Motor neuron (in vitro differentiated cells): ENCODE measurements at regions not wholly inside any gene's neighbourhood (a gene's known extent, or its start where the extent isn't known, plus 50 kb on each side); places are given as distances from the start of the nearest gene placed in this dataset.

Source experiments
- ATAC-seq, 8 experiments: fragments of 200-7000 bp; cut with Tn5 transposase; replicated peaks in 6 of 8; 2 replicates each; pipeline ENCODE4 v1.8.0; 2021; ENCODE audit warnings: mild to moderate bottlenecking in 8 of 8, moderate library complexity in 8 of 8
- H3K27ac ChIP-seq, 2 donors: fragments of 250-450 bp; sonication (Bioruptor Pico); 2 replicates each; pipeline ENCODE4 v1.9.0; 2021; ENCODE audit warnings: antibody characterized with exemption in 2 of 2, mild to moderate bottlenecking in 2 of 2, moderate library complexity in 1 of 2
- H3K4me1 ChIP-seq, 2 donors: fragments of 250-450 bp; sonication (Bioruptor Pico); replicated peaks in 1 of 2; 2 replicates each; pipeline ENCODE4 v1.6.1; 2021; ENCODE audit warnings: antibody characterized with exemption in 2 of 2, mild to moderate bottlenecking in 2 of 2, moderate library complexity in 1 of 2
- H3K4me3 ChIP-seq, 5 donors: fragments of 250-450 bp; sonication (Bioruptor Pico); 2 replicates each; pipeline ENCODE4 v1.9.0; 2021; ENCODE audit warnings: antibody characterized with exemption in 5 of 5, mild to moderate bottlenecking in 5 of 5, moderate library complexity in 4 of 5
- WGBS, 10 experiments: fragments of 450-650 bp; shearing (Covaris generic); methylation state at CpG; one replicate each; pipeline ENCODE4 v1.0.0; 2022; 5-methylcytosine and 5-hydroxymethylcytosine counted together
- in situ Hi-C, 9 experiments: fragments of 400-800 bp; cut with MboI; loops; one replicate each; pipeline ENCODE4 v1.15.0; 2021; ENCODE audit warnings: low sequenced_read_pairs in 9 of 9, low pct_unique_long_range_greater_than_20kb in 2 of 9; ENCODE audit not compliant: unreplicated experiment in 9 of 9

DNA sequence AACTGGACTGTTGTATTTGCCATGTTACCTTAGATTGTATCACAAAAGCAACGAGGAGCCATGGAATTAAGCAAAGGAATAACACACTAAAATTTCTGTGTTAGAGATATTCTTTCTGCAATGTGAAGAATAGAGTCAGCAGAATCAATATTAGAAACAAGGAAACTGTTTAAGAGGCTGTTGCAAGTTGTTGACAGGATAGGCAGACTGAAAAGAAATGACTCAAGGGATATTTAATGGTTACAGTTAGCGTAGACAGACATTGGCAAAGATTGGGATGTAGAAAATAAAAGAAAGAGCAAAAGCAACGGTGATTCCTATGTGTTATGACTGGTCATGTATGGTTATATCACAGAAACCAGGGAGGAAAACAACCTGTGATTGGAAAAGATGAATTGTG, 299.0 kb upstream of the PPFIA2 start:
- WGBS, 10 experiments, result 0 to 70% (median 44%) methylated on average over 1 to 3 of the region's 3 CpGs
- ATAC-seq, result no peak
- Histone ChIP-seq H3K4me1 (no peaks in the 10 kb centered on the region), H3K4me3 (no peak overlapping the region), H3K27ac (no peak overlapping the region)
- in situ Hi-C loops, result no loop called here

GRCh38 chr12:82057770-82058169, 298.6 kb upstream of the PPFIA2 start:
- no peak overlapping the region for H3K4me3 ChIP-seq
- H3K4me1 ChIP-seq, result no peaks in the 10 kb centered on the region
- WGBS, 10 experiments, result 0 to 100% (median 85%) methylated on average over 1 to 2 of the region's 2 CpGs; no CpG with 5 or more reads in 1 of the 10 experiments
- no peak for ATAC-seq
- in situ Hi-C loops, result no loop called here
- H3K27ac ChIP-seq, result no peak overlapping the region

DNA sequence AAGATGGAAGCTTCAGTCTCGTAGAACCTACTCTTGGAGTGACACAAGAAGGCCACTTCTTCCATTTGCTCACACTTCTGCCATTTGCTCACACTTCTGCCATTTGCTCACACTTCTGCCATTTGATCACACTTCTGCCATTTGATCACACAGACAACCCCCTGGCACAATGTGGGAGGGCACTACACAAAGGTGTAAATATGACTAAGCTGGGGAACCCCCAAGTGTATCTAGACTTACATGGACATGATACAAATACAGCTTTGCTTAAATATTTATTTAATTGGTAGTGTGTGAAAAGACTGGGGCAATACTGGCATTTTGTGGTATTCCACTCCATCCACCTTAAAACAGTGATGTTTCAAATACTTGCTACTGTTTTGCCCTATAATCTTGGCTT, 296.2 kb upstream of the PPFIA2 start:
- H3K27ac ChIP-seq, result no peak overlapping the region
- 0 to 80% (median 67%) methylated on average over 1 of the region's 1 CpG; no CpG with 5 or more reads in 7 of the 10 experiments for WGBS, 10 experiments
- H3K4me3 ChIP-seq, result no peak overlapping the region
- ATAC-seq, result no peak
- no peaks in the 10 kb centered on the region for H3K4me1 ChIP-seq
- in situ Hi-C loops, result no loop called here

DNA sequence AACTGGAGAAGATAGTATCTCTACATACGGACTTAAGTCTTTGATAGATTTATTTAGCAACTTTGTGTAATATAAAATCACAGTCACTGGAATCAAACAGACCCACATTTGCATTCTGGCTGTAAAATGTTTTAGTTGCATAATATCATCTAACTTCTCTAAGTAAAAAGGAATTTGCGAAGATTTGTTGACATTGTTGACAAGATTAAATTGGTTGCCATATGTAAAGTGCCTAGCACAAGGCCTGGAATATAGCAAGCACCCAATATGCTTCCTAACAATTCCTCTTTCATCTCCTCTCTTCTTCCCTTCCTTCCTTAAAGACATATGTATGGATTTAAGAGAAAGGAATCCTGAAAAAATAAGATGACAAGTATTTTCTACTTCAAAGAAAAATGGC, 295.4 kb upstream of the PPFIA2 start:
- in situ Hi-C loops, result no loop called here
- Histone ChIP-seq H3K27ac (no peak overlapping the region), H3K4me3 (no peak overlapping the region), H3K4me1 (no peaks in the 10 kb centered on the region)
- 0 to 70% (median 25%) methylated on average over 1 to 2 of the region's 2 CpGs; no CpG with 5 or more reads in 2 of the 10 experiments for WGBS, 10 experiments
- ATAC-seq, result no peak

DNA sequence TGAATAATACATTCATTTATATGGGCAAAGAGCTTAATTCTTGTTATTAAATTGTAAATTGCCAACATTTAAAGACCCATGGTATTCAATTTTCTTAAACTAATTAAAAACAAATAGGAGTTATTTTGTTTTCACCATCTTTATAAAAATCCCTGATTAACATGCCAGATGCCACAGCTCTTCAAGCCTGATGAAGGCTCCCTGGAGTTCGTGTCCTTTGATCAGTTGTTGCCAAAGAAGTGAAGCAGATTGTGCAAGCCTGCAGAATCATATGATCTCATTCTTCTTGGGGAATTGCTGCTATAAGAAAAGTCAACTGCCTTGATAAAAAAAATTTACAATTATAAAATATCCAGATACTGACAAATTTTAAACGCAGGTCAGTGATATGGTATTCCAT, 288.3 kb upstream of the PPFIA2 start:
- ATAC-seq, result no peak

DNA sequence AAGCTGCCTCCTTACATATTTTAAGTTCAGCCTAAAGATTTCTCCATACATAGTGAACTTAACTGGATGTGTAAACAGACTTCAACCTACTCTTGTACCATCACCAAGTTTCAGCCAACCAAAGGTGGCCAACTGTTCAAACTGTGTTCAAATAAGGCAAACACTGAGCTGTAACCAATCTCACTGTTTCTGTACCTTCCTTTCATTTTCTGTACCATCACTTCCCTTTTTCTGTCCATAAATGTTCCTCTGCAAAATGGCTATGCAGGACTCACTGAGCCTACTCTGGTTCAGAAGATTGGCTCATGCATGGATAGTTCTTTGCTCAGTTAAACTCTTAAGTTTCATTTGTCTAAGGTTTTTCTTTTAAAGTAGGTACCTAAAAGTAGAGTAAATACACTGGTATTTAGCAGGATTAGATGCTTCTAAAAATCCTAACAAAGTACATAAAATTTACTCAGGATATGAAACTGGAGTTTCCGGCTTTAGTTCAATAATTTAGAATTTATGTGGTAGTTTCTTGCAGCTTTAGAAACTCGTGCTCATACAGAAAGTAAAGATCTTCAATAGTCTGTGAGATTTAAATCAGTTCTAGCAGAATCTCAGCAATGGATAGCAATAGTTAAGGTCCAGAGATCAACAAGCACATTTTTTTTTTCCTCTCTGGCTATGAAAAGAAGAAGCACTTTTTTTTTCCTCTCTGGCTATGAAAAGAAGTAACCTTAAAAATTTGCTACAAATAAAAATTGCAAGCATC, 282.0 kb upstream of the PPFIA2 start:
- in situ Hi-C loops, result no loop called here
- H3K4me3 ChIP-seq, result no peak overlapping the region
- no peak for ATAC-seq
- H3K27ac ChIP-seq, result no peak overlapping the region
- H3K4me1 ChIP-seq, result no peaks in the 10 kb centered on the region
- 0 to 92% (median 54%) methylated on average over 1 to 2 of the region's 2 CpGs for WGBS, 10 experiments

More for the DNA sequence above, 288.3 kb upstream of the PPFIA2 start:
- Histone ChIP-seq H3K27ac (no peak overlapping the region), H3K4me1 (no peaks in the 10 kb centered on the region), H3K4me3 (no peak overlapping the region)
- WGBS, 10 experiments, result 0 to 87% (median 64%) methylated on average over 1 to 2 of the region's 2 CpGs; no CpG with 5 or more reads in 1 of the 10 experiments
- in situ Hi-C loops, result no loop called here

GRCh38 chr12:82034769-82035168, 275.6 kb upstream of the PPFIA2 start:
- ATAC-seq, result no peak
- H3K4me1 ChIP-seq, result no peaks in the 10 kb centered on the region
- H3K27ac ChIP-seq, result no peak overlapping the region
- in situ Hi-C loops, result no loop called here
- no peak overlapping the region for H3K4me3 ChIP-seq

DNA sequence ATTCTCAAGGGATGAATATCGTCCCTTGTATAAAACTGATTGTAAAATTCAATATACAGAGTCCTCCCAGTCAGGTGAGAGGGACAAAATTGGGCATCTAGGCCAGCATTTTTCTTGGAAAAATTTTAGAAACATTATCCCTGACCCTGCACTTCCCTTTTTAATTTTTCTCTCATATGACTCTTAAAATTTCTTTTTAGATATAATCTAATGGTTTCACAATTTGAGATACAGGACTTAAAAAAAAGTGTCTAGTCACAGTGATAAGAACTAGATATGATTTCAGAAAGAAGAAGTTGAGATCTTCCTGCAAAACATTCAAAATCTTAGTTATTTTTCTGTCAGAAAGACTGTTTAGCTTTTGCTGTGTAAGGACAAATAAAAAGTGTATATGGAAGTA, 270.8 kb upstream of the PPFIA2 start:
- no peak for ATAC-seq
- Histone ChIP-seq H3K4me3 (no peak overlapping the region), H3K4me1 (no peaks in the 10 kb centered on the region), H3K27ac (no peak overlapping the region)
- 0 to 100% (median 70%) methylated on average over 1 of the region's 1 CpG; no CpG with 5 or more reads in 1 of the 10 experiments for WGBS, 10 experiments
- in situ Hi-C loops, result no loop called here

DNA sequence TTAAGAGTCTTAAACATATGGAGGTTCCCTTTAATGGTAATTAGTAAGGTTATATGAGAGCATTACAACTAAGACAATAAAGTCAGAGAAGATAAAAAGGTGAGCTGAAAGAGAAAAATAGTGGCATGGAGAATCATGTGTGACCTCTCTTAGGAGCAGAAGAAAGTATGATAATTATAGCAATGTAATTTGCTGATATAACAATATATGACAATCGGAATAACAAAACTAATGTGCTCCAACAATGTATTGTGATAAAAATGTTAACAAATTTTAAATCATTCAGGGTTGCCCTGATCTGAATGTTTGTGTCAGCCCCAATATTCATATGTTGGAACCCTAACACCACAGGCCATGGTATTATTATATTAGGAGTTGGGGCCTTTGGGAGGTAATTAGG, 269.6 kb upstream of the PPFIA2 start:
- Histone ChIP-seq H3K4me3 (no peak overlapping the region), H3K4me1 (no peaks in the 10 kb centered on the region), H3K27ac (no peak overlapping the region)
- 15 to 100% (median 73%) methylated on average over 1 of the region's 1 CpG; no CpG with 5 or more reads in 3 of the 10 experiments for WGBS, 10 experiments
- in situ Hi-C loops, result no loop called here
- no peak for ATAC-seq

DNA sequence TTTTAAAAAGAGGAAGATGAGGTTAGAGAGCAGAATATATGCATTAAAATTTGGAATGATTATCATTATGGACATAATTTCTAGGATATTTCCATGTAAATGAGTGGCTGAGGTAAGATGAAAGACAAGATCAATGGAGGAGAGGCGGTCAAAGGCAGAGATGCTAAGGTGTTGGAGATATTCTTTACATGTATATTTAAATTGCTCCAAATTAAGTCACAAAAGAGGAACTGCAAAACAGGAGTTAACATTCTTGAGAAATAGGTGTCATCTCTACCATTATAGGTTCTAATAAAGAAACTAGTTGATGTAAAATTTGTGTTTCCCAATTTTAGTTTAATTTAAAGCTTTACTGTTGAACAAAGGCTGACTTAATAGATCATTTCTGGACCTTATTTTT, 268.5 kb upstream of the PPFIA2 start:
- in situ Hi-C loops, result no loop called here

DNA sequence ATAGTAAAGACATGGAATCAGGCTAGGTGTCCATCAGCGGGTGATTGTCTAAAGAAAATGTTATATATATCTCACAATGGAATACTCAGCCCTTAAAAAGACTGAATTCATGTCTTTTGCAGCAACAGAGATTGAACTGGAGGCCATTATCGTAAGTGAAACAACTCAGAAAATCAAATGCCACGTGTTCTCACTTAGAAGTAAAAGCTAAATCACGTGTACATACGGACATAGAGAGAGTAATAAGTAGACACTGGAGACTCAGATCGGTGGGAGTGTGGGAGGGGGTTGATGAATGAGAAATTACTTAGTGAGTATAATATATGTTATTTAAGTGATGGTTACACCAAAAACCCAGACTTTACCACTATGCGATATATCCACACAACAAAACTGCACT, 266.3 kb upstream of the PPFIA2 start:
- Histone ChIP-seq H3K4me3 (no peak overlapping the region), H3K27ac (no peak overlapping the region), H3K4me1 (no peaks in the 10 kb centered on the region)
- 37 to 100% (median 83%) methylated on average over 1 to 7 of the region's 7 CpGs for WGBS, 10 experiments
- in situ Hi-C loops, result no loop called here
- no peak for ATAC-seq

More for the DNA sequence above, 268.5 kb upstream of the PPFIA2 start:
- ATAC-seq, result no peak
- Histone ChIP-seq H3K4me1 (no peaks in the 10 kb centered on the region), H3K27ac (no peak overlapping the region), H3K4me3 (no peak overlapping the region)
- WGBS, 10 experiments, result 17 to 100% (median 95%) methylated on average over 1 of the region's 1 CpG

DNA sequence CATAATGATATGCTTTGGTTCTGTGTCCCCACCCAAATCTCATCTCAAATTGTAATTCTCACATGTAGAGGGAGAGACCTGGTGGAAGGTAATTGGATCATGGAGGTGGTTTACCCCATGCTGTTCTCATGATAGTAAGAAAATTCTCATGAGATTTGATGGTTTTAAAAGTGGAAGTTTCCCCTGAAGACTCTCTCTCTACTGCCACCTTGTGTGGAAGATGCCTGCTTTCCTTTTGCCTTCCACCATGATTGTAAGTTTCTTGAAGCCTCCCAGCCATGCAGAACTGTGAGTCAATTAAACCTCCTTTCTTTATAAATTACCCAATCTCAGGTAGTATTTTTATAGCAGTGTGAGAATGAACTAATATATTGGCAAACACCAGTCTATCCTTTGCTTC, 260.4 kb upstream of the PPFIA2 start:
- Histone ChIP-seq H3K27ac (no peak overlapping the region), H3K4me3 (no peak overlapping the region), H3K4me1 (no peaks in the 10 kb centered on the region)
- ATAC-seq, result peak in 1 of 8 experiments; percentile 16
- in situ Hi-C loops, result no loop called here

- in situ Hi-C loops, result no loop called here
- Histone ChIP-seq H3K4me1 (no peaks in the 10 kb centered on the region), H3K27ac (no peak overlapping the region), H3K4me3 (no peak overlapping the region)
- no peak for ATAC-seq
- WGBS, 10 experiments, result 20 to 100% (median 75%) methylated on average over 1 of the region's 1 CpG; no CpG with 5 or more reads in 3 of the 10 experiments
Measured at GRCh38 chr12:82015623-82016347, 256.6 kb upstream of the PPFIA2 start.

- H3K4me1 ChIP-seq, result no peaks in the 10 kb centered on the region
- ATAC-seq, result no peak
- no peak overlapping the region for H3K27ac ChIP-seq
- WGBS, 10 experiments, result 8 to 100% (median 82%) methylated on average over 2 to 4 of the region's 4 CpGs; no CpG with 5 or more reads in 1 of the 10 experiments
- in situ Hi-C loops, result no loop called here
- no peak overlapping the region for H3K4me3 ChIP-seq
Measured at GRCh38 chr12:82012176-82012575, 253.0 kb upstream of the PPFIA2 start.
